M059J (cell line): ENCODE measurements at regions not wholly inside any gene's neighbourhood (a gene's known extent, or its start where the extent isn't known, plus 50 kb on each side); places are given as distances from the start of the nearest gene placed in this dataset.
"Not testable (repeated sequence)": the region's sequence is repeated elsewhere in the genome, so short reads cannot be mapped to it uniquely, and the experiment has no call there.

ENCODE experiments used
- DNase-seq: peaks from one replicate; pipeline ENCODE4 v3.0.0-alpha.2; 2012; ENCODE audit warnings: low read depth

DNA sequence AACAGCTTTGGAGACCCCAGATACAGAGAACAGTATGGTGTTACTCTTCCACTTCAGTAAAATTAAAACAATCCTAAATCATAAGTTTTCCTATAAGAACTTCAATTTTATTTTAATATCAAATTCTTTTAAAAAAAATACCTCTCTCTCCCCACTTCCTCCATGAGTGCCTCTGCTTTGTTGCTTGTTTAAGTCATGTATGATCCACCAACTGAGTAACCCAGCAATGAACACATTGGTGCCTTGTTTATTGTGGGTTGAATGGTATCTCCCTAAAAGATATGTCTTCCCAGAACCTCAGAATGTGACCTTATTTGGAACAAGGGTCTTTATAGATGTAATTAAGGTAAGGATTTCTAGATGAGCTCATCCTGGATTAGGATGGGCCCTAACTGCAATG lies 143.5 kb upstream of the EGLN3 start:
- no peak for DNase-seq

DNA sequence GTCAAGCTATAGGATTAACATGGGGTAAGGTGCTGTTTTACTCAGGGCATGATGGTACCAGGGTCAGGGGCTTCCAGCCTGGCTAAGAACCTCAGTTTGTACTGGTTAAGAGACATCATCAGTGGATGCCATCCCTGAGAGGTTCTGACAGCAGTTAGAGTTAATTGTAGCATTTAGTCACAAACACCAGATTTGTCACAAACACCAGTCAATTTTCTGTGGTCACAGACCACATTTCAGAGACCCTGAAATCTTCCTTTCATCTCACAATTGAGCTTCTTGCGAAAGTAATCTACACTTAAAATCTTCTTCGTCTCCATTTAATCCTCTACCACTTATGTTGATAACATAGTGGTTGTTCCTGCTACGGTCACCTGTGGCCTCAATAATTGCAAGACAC lies 143.0 kb upstream of the EGLN3 start:
- DNase-seq: no peak

- no peak for DNase-seq
Measured at GRCh38 chr14:34090451-34090850, 139.6 kb upstream of the EGLN3 start.

DNA sequence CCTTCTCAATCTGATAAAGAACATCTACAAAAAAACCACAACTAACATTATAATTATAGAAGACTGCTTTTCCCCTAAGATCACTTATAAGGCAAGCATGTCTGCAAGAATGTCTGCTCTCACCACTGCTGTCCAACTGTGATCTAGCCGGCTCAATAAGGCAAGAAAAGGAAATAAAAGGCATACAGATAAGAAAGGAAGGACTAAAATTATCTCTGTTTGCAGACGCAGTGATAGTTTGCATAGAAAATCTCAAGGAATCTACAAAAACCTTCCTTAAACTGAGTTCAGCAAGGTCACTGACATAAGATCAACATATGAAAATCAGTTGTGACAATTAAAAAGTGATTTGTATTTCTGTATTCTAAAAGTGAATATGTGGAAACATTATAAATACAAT lies 138.0 kb upstream of the EGLN3 start:
- DNase-seq: no peak

DNA sequence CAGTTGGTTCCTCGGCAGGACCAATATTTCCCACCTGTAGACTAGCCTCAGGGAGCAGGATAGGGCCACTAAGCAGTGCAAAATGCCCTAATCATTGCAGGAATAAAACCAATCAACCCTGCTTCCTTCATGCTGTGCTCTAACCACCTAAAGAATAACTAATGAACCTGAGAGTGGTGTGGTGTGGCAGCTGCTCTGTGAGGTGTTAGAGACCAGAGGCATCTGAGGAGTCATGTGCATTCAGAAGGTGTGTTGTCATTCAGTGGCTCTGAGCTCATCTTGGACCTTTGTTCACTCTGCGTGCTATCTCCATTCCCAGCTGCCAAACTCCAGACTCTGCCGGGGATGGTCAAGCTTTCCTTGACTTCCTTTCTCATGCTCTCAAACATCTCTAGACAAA lies 136.7 kb upstream of the EGLN3 start:
- DNase-seq: no peak

GRCh38 chr14:34086223-34086757 lies 135.4 kb upstream of the EGLN3 start:
- no peak for DNase-seq

GRCh38 chr14:34085695-34086094 lies 134.8 kb upstream of the EGLN3 start:
- no peak for DNase-seq

DNA sequence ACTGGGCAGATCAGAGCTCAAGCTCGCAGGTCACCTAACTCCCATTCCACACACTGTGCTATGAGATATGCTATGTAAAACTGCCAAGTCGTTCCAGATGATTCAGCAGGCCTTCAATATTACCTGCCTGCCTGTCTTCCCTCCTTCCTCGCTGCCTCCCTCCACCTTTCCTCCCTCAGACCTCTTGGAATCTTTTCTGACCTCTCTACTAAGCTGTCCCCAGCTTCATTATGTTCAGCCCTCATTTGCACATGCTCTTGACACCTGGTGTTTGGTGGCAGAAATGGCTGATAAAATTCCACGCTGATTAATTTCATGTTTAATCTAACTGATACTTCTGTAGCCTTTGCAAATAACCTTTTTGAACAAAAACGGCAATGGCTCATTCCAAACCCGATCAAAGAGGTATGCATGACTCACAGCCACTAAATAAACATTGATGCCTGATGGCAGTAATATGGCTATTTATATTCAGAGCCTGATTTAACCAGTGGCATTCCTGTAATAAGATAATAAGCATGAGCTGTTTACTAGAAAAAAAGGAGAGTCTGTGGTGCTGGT lies 130.8 kb upstream of the EGLN3 start:
- DNase-seq: peak; percentile 87

DNA sequence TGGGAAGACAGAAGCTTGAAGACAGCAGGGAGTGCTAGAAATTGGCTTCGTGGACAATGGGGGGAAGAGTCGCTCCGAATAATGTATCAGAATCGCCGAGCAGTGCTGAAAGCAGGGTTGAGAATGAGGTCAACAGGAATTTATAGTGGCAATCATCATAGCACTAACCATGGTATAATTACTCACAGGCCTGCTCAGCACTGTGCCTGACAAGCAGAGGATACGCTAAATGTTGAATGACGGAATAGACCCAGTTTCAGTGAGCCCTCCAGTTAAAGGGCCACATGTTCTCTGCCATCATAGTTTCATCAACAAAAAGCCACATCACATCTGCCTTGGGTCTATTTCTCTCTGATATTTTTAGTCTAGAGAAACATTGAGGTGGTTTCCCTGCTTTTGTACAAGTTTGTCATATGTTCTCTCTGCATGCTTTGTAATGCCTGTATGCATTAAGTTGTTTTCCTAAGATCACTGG lies 130.3 kb upstream of the EGLN3 start:
- DNase-seq: peak; percentile 85

GRCh38 chr14:34079643-34080042 lies 128.8 kb upstream of the EGLN3 start:
- not testable (repeated sequence) for DNase-seq

DNA sequence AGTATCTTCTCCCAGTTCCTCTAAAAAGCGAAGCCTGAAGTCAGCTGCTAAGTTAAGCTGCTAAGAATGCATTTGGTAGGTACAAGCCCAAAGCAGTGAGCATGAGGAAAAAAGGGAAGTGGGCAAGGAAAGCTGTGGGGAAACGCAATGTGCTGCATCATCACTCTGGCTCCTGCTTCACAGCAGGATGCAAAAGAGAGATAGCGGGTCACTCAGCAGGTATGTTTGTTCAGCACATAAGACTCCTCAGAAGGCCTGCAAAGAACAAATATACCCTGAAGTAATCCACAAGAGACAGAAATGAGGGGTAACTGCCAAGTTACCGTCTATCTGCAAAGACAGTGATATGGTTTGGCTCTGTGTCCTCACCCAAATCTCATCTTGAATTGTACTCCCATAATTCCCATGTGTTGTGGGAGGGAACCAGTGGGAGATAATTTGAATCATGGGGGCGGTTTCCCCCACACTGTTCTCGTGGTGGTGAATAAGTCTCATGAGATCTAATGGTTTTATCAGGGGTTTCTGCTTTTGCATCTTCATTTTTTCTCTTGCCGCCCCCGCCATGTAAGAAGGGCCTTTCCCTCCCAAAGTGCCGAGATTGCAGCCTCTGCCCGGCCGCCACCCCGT lies 127.4 kb upstream of the EGLN3 start:
- DNase-seq: peak; percentile 25

GRCh38 chr14:34075826-34076225 lies 125.0 kb upstream of the EGLN3 start:
- DNase-seq: no peak

DNA sequence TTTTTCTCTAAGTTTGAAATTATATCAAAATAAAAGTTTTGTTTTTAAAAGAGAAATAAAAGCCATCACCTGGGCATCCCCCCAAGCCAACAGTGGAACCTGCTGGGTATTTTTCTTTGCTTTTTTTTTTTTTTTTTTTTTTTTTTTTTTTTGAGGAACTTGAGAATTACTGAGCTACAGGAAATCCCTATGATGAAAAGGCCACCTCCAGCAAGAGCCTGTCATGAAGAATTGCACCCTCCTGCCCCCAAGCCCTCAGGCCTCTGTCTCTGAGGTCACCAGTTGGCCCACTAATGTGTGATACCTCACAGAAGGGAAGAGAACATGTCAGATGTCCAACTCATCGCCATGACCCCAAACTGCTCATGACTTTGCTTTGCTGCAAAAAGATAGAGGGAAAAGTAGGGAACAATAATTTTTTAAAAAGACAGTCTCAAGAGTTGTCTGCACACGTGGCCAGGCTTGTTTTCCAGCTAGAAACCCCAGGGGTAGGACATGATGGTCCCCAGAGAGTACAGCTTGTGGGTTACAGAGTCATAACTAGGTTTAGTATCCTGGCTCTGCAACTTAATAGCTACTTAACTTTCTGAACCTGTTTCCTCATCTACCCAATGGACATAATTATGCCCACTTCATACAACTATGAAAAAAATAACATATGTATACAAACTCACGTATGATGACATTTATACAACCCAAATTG lies 124.3 kb upstream of the EGLN3 start:
- peak; percentile 45 for DNase-seq

GRCh38 chr14:34072921-34073320 lies 122.0 kb upstream of the EGLN3 start:
- DNase-seq: no peak

GRCh38 chr14:34072401-34072800 lies 121.5 kb upstream of the EGLN3 start:
- no peak for DNase-seq

- no peak for DNase-seq
Measured at GRCh38 chr14:34070917-34071407, 120.1 kb upstream of the EGLN3 start.

DNA sequence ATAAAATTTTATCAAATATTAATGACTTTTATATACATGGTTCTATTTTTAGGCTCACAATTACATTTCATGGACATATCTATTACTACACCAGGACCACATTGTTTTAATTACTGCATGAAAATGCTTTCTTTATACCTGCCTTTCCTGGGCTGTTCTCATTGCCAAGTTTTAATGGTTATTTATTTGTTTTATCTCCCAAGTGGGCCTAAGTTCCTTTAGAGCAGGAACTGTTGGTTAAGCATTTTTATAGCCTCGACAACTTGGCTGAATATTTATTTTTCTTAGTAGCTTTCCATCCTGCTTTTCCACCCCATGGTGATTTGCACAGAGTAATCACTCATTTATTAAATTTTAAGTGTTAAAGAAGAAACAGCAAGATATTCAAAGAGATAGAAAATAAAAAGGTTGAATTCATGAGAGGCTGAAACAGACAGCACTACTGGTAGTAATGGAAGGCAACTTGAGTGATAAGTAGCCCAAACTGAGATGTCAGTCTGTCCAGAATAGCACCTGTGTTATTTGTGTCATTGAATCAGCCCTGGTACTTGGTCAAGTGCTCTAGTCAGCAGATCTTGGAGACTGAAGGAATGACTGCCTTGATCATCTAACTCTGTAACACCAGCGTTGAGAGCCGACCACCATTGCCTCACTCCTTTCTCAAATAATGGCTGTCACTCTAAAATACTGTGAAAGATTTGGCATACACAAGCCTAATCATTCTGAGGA lies 119.1 kb upstream of the EGLN3 start:
- peak; percentile 30 for DNase-seq

DNA sequence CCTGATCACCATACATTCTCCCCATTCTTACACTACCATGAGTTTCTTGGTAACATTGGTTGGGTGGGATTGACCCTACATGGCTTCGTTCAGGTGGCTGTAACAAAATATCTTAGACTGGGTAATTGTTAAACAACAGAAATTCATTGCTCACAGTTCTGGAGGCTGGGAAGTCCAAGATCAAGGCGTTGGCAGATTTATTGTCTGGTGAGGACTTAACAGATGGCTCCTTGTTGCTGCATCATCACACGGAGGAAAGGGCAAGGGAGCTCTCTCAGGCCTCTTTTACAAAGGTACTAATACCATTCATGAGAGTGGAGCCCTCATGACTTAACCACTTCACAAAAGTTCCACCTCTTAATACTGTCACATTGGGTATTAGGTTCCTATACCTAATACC lies 116.7 kb upstream of the EGLN3 start:
- DNase-seq: no peak

GRCh38 chr14:34065690-34066391 lies 115.0 kb upstream of the EGLN3 start:
- DNase-seq: no peak

DNA sequence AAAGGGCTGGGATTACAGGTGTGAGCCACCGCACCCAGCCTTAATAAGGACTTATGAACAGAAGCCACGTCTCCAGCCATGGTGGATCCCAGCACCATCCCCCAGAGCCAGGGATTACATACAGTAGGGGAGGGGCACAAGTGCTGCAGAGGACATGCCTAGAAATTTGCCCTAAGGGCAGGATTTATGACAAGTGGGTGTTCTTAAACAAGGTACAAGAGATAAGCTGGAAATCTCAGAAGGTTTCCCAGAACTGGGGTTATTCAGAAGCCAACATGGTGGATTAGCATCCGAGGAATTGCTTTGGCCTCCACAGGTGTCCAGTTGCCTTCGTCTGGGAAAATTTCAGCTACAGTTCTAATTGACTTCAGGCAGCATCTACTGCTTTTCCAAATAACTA lies 114.4 kb upstream of the EGLN3 start:
- DNase-seq: peak; percentile 47

- peak; percentile 87 for DNase-seq
Measured at GRCh38 chr14:34064349-34064748, 113.5 kb upstream of the EGLN3 start.
